ENCODE measurements at regions not wholly inside any gene's neighbourhood (a gene's known extent, or its start where the extent isn't known, plus 50 kb on each side); places are given as distances from the start of the nearest gene placed in this dataset.

- POLR2A ChIA-PET = no interaction called here
- intact Hi-C loops (cut with micrococcal nuclease) = no loop called here
- Mint-ChIP-seq H3K4me1 (ENCODE audit: low read depth) (no peaks in the 10 kb centered on the region), H3K27me3 (no peaks in the 10 kb centered on the region), H3K36me3 (ENCODE audit: low read depth) (no peaks in the 10 kb centered on the region), H3K9me3 (no peaks in the 10 kb centered on the region), H3K4me3 (no peak overlapping the region), H3K27ac (no peak overlapping the region)
- no peak for ATAC-seq
- CTCF ChIA-PET = no interaction called here
- TF ChIP-seq CTCF (IDR thresholded peaks at IDR 0.05) = no peak
- no peak for DNase-seq
Observed at GRCh38 chr6:84522135-84522549, 242.3 kb downstream of the TBX18 start.

GRCh38 chr6:84521511-84521910, 242.9 kb downstream of the TBX18 start:
- no peaks in the 10 kb centered on the region for H3K4me1 Mint-ChIP-seq (ENCODE audit: low read depth)
- intact Hi-C loops (cut with micrococcal nuclease) = no loop called here
- H3K36me3 Mint-ChIP-seq (ENCODE audit: low read depth) = no peaks in the 10 kb centered on the region
- no peaks in the 10 kb centered on the region for H3K9me3 Mint-ChIP-seq
- ATAC-seq (no peak), DNase-seq (no peak)
- ChIA-PET CTCF (no interaction called here), POLR2A (no interaction called here)
- TF ChIP-seq CTCF (IDR thresholded peaks at IDR 0.05) = no peak
- H3K4me3 Mint-ChIP-seq = no peak overlapping the region
- no peak overlapping the region for H3K27ac Mint-ChIP-seq
- no peaks in the 10 kb centered on the region for H3K27me3 Mint-ChIP-seq

- no peak for ATAC-seq
- ChIA-PET CTCF (no interaction called here), POLR2A (no interaction called here)
- intact Hi-C loops (cut with micrococcal nuclease) = no loop called here
- no peaks in the 10 kb centered on the region for H3K27me3 Mint-ChIP-seq
- no peak overlapping the region for H3K4me3 Mint-ChIP-seq
- no peaks in the 10 kb centered on the region for H3K4me1 Mint-ChIP-seq (ENCODE audit: low read depth)
- no peak for DNase-seq
- no peak for TF ChIP-seq CTCF (IDR thresholded peaks at IDR 0.05)
- no peaks in the 10 kb centered on the region for H3K9me3 Mint-ChIP-seq
- no peak overlapping the region for H3K27ac Mint-ChIP-seq
- H3K36me3 Mint-ChIP-seq (ENCODE audit: low read depth) = no peaks in the 10 kb centered on the region
Observed at GRCh38 chr6:84517741-84518530, 246.5 kb downstream of the TBX18 start.

GRCh38 chr6:84516154-84516553, 248.2 kb downstream of the TBX18 start:
- no peak for DNase-seq
- ChIA-PET CTCF (no interaction called here), POLR2A (no interaction called here)
- Mint-ChIP-seq H3K9me3 (no peaks in the 10 kb centered on the region), H3K4me3 (no peak overlapping the region), H3K27ac (no peak overlapping the region), H3K27me3 (no peaks in the 10 kb centered on the region), H3K36me3 (ENCODE audit: low read depth) (no peaks in the 10 kb centered on the region), H3K4me1 (ENCODE audit: low read depth) (no peaks in the 10 kb centered on the region)
- no peak for ATAC-seq
- no peak for TF ChIP-seq CTCF (IDR thresholded peaks at IDR 0.05)
- intact Hi-C loops (cut with micrococcal nuclease) = no loop called here

- POLR2A ChIA-PET = no interaction called here
- intact Hi-C loops (cut with micrococcal nuclease) = no loop called here
- no peak overlapping the region for H3K4me3 Mint-ChIP-seq
- ATAC-seq = no peak
- no peaks in the 10 kb centered on the region for H3K36me3 Mint-ChIP-seq (ENCODE audit: low read depth)
- no peak for DNase-seq
- CTCF ChIA-PET = no interaction called here
- H3K27me3 Mint-ChIP-seq = no peaks in the 10 kb centered on the region
- H3K9me3 Mint-ChIP-seq = no peaks in the 10 kb centered on the region
- TF ChIP-seq CTCF (IDR thresholded peaks at IDR 0.05) = no peak
- H3K4me1 Mint-ChIP-seq (ENCODE audit: low read depth) = no peaks in the 10 kb centered on the region
- H3K27ac Mint-ChIP-seq = no peak overlapping the region
Observed at GRCh38 chr6:84515067-84515466, 249.3 kb downstream of the TBX18 start.
